ENCODE measurements at regions not wholly inside any gene's neighbourhood (a gene's known extent, or its start where the extent isn't known, plus 50 kb on each side); places are given as distances from the start of the nearest gene placed in this dataset.

GRCh38 chr18:29838556-29838955 lies 1204.0 kb downstream of the DSC3 start:
- Histone ChIP-seq H3K9ac (ENCODE audit: low read depth in 2 of 2, low read length in 2 of 2) (no peak overlapping the region), H3K4me3 (no peak overlapping the region), H3K27ac (no peak overlapping the region), H3K27me3 (no peaks in the 10 kb centered on the region), H3K36me3 (no peaks in the 10 kb centered on the region), H3K4me1 (no peaks in the 10 kb centered on the region), H3K9me3 (no peaks in the 10 kb centered on the region)
- no peak for TF ChIP-seq CTCF (IDR thresholded peaks at IDR 0.05)
- intact Hi-C loops (cut with DNase I) = no loop called here
- no peak for DNase-seq

DNA sequence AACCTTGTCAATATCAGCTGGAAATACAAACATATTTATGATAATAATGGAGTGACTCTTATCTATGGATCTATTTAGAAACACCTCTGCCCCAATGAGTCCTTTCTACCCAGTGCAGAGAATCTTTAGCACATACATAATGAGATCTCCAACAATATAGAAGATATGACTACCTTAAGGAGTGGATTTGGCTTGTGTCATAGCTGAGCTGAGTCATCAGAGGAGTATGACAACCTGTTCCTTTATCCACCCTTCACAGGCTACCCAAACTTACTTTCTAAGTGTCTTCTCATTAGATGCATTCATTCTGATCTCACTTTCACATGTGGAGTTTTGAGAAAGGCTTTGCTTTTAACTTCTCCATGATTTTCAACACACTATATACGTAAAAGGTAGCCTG lies 1218.9 kb downstream of the DSC3 start:
- no peak for DNase-seq
- Histone ChIP-seq H3K36me3 (no peaks in the 10 kb centered on the region), H3K4me3 (no peak overlapping the region), H3K9ac (ENCODE audit: low read depth in 2 of 2, low read length in 2 of 2) (no peak overlapping the region), H3K27me3 (no peaks in the 10 kb centered on the region), H3K9me3 (no peaks in the 10 kb centered on the region), H3K4me1 (no peaks in the 10 kb centered on the region), H3K27ac (no peak overlapping the region)
- intact Hi-C loops (cut with DNase I) = no loop called here
- TF ChIP-seq CTCF (IDR thresholded peaks at IDR 0.05) = no peak

DNA sequence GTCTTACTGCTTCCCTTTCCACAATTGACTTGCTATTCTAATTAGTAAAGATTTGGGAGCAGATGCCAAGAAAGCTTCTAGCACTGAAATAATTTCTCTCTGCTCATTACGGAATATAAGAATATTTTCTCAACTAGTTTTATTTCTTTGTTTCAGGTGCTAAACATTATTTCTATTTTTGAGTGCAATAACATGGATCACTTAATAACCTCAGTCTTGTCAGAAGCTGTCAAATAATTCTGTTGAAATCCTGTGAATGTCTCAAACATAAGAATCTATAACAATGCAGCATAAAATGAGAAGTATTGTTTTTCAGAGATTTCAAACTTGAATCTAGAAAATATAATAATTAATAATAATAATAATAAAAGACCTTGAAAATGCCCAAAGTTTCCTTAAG lies 1221.0 kb downstream of the DSC3 start:
- no peaks in the 10 kb centered on the region for H3K27me3 ChIP-seq
- intact Hi-C loops (cut with DNase I) = no loop called here

DNA sequence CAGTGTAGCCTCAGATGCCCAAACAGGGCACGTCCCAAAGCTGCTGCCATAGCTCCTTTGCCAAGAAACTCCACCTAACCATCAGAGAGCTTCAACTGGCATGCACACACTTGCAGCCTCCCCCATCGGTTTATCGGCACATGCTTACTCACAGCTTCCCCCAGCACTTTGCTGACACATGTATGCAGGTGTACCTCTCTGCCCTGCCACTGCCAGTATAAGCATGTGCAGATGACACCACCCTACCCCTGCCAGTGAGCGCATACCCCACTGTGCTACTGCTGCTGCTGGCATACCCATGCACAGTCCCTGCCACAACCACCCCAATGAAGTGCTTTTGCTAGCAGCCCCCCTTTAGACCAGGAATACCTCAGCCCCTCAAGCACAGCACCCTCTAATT lies 1231.0 kb downstream of the DSC3 start:
- Histone ChIP-seq H3K4me3 (no peak overlapping the region), H3K27me3 (no peaks in the 10 kb centered on the region), H3K27ac (no peak overlapping the region), H3K9me3 (no peaks in the 10 kb centered on the region), H3K9ac (ENCODE audit: low read depth in 2 of 2, low read length in 2 of 2) (no peak overlapping the region), H3K4me1 (no peaks in the 10 kb centered on the region), H3K36me3 (no peaks in the 10 kb centered on the region)
- intact Hi-C loops (cut with DNase I) = no loop called here
- no peak for DNase-seq
- TF ChIP-seq CTCF (IDR thresholded peaks at IDR 0.05) = no peak

More for the DNA sequence above, 1221.0 kb downstream of the DSC3 start:
- Histone ChIP-seq H3K9ac (ENCODE audit: low read depth in 2 of 2, low read length in 2 of 2) (no peak overlapping the region), H3K4me3 (no peak overlapping the region), H3K9me3 (no peaks in the 10 kb centered on the region), H3K27ac (no peak overlapping the region), H3K4me1 (no peaks in the 10 kb centered on the region), H3K36me3 (no peaks in the 10 kb centered on the region)
- no peak for TF ChIP-seq CTCF (IDR thresholded peaks at IDR 0.05)
- no peak for DNase-seq

DNA sequence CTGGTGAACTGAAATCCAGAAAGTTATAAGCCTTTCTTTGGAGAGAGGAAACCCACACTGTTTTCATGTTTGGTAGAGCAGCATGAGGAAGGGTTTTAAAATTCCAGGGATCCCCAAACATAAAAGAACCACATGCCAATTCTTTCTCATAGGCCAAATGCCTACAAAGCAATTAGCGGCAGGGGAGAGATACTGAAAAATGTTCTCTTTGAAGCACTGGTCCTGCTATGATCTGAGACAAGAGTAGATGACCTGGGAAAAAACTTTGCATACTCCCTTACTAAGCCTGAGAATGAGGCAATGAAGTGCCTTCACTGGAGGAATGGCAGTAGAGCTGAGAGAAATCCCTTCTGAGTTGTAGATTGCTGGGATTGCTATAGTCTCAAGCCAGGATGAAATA lies 1261.7 kb downstream of the DSC3 start:
- H3K4me3 ChIP-seq = no peak overlapping the region
- no peak overlapping the region for H3K27ac ChIP-seq
- no peak for TF ChIP-seq CTCF (IDR thresholded peaks at IDR 0.05)
- no peak overlapping the region for H3K9ac ChIP-seq (ENCODE audit: low read depth in 2 of 2, low read length in 2 of 2)
- no peaks in the 10 kb centered on the region for H3K4me1 ChIP-seq
- H3K27me3 ChIP-seq = no peaks in the 10 kb centered on the region
- no peaks in the 10 kb centered on the region for H3K36me3 ChIP-seq
- intact Hi-C loops (cut with DNase I) = no loop called here
- H3K9me3 ChIP-seq = no peaks in the 10 kb centered on the region
- DNase-seq = no peak

- no peaks in the 10 kb centered on the region for H3K27me3 ChIP-seq
- DNase-seq = no peak
- no peak for TF ChIP-seq CTCF (IDR thresholded peaks at IDR 0.05)
- intact Hi-C loops (cut with DNase I) = no loop called here
- no peaks in the 10 kb centered on the region for H3K9me3 ChIP-seq
- no peak overlapping the region for H3K4me3 ChIP-seq
- H3K9ac ChIP-seq (ENCODE audit: low read depth in 2 of 2, low read length in 2 of 2) = no peak overlapping the region
- H3K36me3 ChIP-seq = no peaks in the 10 kb centered on the region
- H3K4me1 ChIP-seq = no peaks in the 10 kb centered on the region
- no peak overlapping the region for H3K27ac ChIP-seq
Measured at GRCh38 chr18:29779096-29779495, 1263.4 kb downstream of the DSC3 start.

Data from colonic mucosa (tissue), 4 donors.